ENCODE measurements at regions not wholly inside any gene's neighbourhood (a gene's known extent, or its start where the extent isn't known, plus 50 kb on each side); places are given as distances from the start of the nearest gene placed in this dataset.

- TF ChIP-seq CHD7 (IDR thresholded peaks at IDR 0.05; ENCODE audit: insufficient replicate concordance, low read length) (no peak), CHD2 (IDR thresholded peaks at IDR 0.05; ENCODE audit: low read length) (no peak), CTCF (IDR thresholded peaks at IDR 0.05; ENCODE audit: control extremely low read depth in 1 of 3, insufficient read depth in 1 of 3, low read depth in 1 of 3, low read length in 3 of 3) (no peak), E2F6 (IDR thresholded peaks at IDR 0.05) (no peak), CEBPB (IDR thresholded peaks at IDR 0.05; ENCODE audit: low read depth, low read length) (no peak), HDAC6 (IDR thresholded peaks at IDR 0.05; ENCODE audit: low read depth, low read length) (no peak), MAFK (IDR thresholded peaks at IDR 0.05; ENCODE audit: low read depth, low read length) (no peak), MAX (IDR thresholded peaks at IDR 0.05) (no peak), GABPA (IDR thresholded peaks at IDR 0.05; ENCODE audit: borderline replicate concordance, insufficient read depth, low read length) (no peak)
Measured at GRCh38 chr19:30743702-30744101, 371.5 kb downstream of the ZNF536 start (continued).
